ENCODE measurements at regions not wholly inside any gene's neighbourhood (a gene's known extent, or its start where the extent isn't known, plus 50 kb on each side); places are given as distances from the start of the nearest gene placed in this dataset.

GRCh38 chr1:87804128-87804527 lies 475.4 kb downstream of the LMO4 start:
- ChIA-PET POLR2A (no interaction called here), RAD21 (ENCODE audit: unreplicated experiment) (no interaction called here), CTCF (interaction anchor here (0.6 kb wide), 1 partner anchor 368 kb away, joined by 3 read pairs; no protein-coding TSS in a partner anchor), SMC1A (ENCODE audit: uncharacterized antibody, unreplicated experiment) (no interaction called here)
- no peak for FAIRE-seq
- H3K36me3 ChIP-seq (ENCODE audit: control insufficient read depth in 2 of 2, insufficient read depth in 2 of 2, low read length in 1 of 2) = no peaks in the 10 kb centered on the region
- H3K27me3 ChIP-seq (replicated peaks in 1 of 2; ENCODE audit: control insufficient read depth in 2 of 2, insufficient read depth in 2 of 2, low read length in 1 of 2) = peaks cover 0 to 3% of the 10 kb centered on the region in 2 experiments; a peak in 1 of 4 replicates
- H3K9ac ChIP-seq (ENCODE audit: control insufficient read depth, insufficient read depth, low read length) = no peak overlapping the region
- WGBS (ENCODE audit: insufficient coverage, insufficient replicate concordance, low lambda C conversion rate, missing lambda C conversion rate) = 20% methylated on average over 2 of the region's 2 CpGs
- H3K9me3 ChIP-seq (replicated peaks; ENCODE audit: control insufficient read depth, insufficient read depth, low read length) = no peaks in the 10 kb centered on the region
- intact Hi-C loops (cut with micrococcal nuclease; ENCODE audit: unreplicated experiment) (no loop called here), in situ Hi-C loops (cut with MboI) (no loop called here)
- H3K4me2 ChIP-seq (ENCODE audit: control insufficient read depth, insufficient read depth) = no peak overlapping the region
- H2AFZ ChIP-seq (ENCODE audit: control insufficient read depth, low read depth, low read length) = no peak overlapping the region
- H3K4me1 ChIP-seq (ENCODE audit: control insufficient read depth, insufficient read depth, low read length) = no peaks in the 10 kb centered on the region
- no peak overlapping the region for H3K4me3 ChIP-seq
- no peaks in the 10 kb centered on the region for H4K20me1 ChIP-seq (ENCODE audit: control insufficient read depth, insufficient read depth)
- H3K27ac ChIP-seq (ENCODE audit: control insufficient read depth, insufficient read depth) = no peak overlapping the region
- no peak for DNase-seq (ENCODE audit: low read depth, low spot score)
- BruUV-seq (replicated peaks) = no TSS peak
- no peaks in the 10 kb centered on the region for H3K79me2 ChIP-seq (ENCODE audit: control insufficient read depth, insufficient read depth, low read length)
- ATAC-seq = no peak
- TF ChIP-seq RELB (IDR thresholded peaks at IDR 0.05; ENCODE audit: low read depth) (no peak), RELA (IDR thresholded peaks at IDR 0.05; ENCODE audit: borderline replicate concordance, partially characterized antibody) (no peak), BACH1 (IDR thresholded peaks at IDR 0.05; ENCODE audit: borderline replicate concordance) (no peak)

GRCh38 chr1:87805666-87806378 lies 477.1 kb downstream of the LMO4 start:
- no peaks in the 10 kb centered on the region for H3K36me3 ChIP-seq (ENCODE audit: control insufficient read depth in 2 of 2, insufficient read depth in 2 of 2, low read length in 1 of 2)
- no peak overlapping the region for H3K9ac ChIP-seq (ENCODE audit: control insufficient read depth, insufficient read depth, low read length)
- ChIA-PET POLR2A (no interaction called here), RAD21 (ENCODE audit: unreplicated experiment) (no interaction called here), CTCF (no interaction called here), SMC1A (ENCODE audit: uncharacterized antibody, unreplicated experiment) (interaction anchor here (1.0 kb wide), 1 partner anchor 19 kb away, joined by 3 read pairs; no protein-coding TSS in a partner anchor)
- ATAC-seq (no peak), FAIRE-seq (no peak), DNase-seq (ENCODE audit: low read depth, low spot score) (no peak)
- H3K79me2 ChIP-seq (ENCODE audit: control insufficient read depth, insufficient read depth, low read length) = no peaks in the 10 kb centered on the region
- intact Hi-C loops (cut with micrococcal nuclease; ENCODE audit: unreplicated experiment) = no loop called here
- H3K27me3 ChIP-seq (replicated peaks in 1 of 2; ENCODE audit: control insufficient read depth in 2 of 2, insufficient read depth in 2 of 2, low read length in 1 of 2) = peaks cover 0 to 3% of the 10 kb centered on the region in 2 experiments; a peak in 1 of 4 replicates
- no peaks in the 10 kb centered on the region for H4K20me1 ChIP-seq (ENCODE audit: control insufficient read depth, insufficient read depth)
- 41% methylated on average over 14 of the region's 14 CpGs for WGBS (ENCODE audit: insufficient coverage, insufficient replicate concordance, low lambda C conversion rate, missing lambda C conversion rate)
- no peak overlapping the region for H3K4me3 ChIP-seq
- no peaks in the 10 kb centered on the region for H3K4me1 ChIP-seq (ENCODE audit: control insufficient read depth, insufficient read depth, low read length)
- H2AFZ ChIP-seq (ENCODE audit: control insufficient read depth, low read depth, low read length) = no peak overlapping the region
- no peak overlapping the region for H3K27ac ChIP-seq (ENCODE audit: control insufficient read depth, insufficient read depth)
- H3K9me3 ChIP-seq (replicated peaks; ENCODE audit: control insufficient read depth, insufficient read depth, low read length) = no peaks in the 10 kb centered on the region
- no TSS peak for BruUV-seq (replicated peaks)
- TF ChIP-seq BMI1 (IDR thresholded peaks at IDR 0.05; ENCODE audit: borderline replicate concordance) (no peak), IRF3 (IDR thresholded peaks at IDR 0.05) (no peak), POLR2AphosphoS2 (IDR thresholded peaks at IDR 0.05; ENCODE audit: low read depth, low read length) (no peak), JUND (IDR thresholded peaks at IDR 0.05; ENCODE audit: low read depth, low read length) (no peak), TCF7 (IDR thresholded peaks at IDR 0.05; ENCODE audit: borderline replicate concordance) (no peak), ZNF207 (IDR thresholded peaks at IDR 0.05; ENCODE audit: borderline replicate concordance) (no peak), KAT2A (conservative IDR thresholded peaks at IDR 0.05; ENCODE audit: control insufficient read depth, low read depth, low read length) (no peak), JUNB (IDR thresholded peaks at IDR 0.05) (no peak), DPF2 (IDR thresholded peaks at IDR 0.05) (no peak)
- in situ Hi-C loops (cut with MboI) = no loop called here
- no peak overlapping the region for H3K4me2 ChIP-seq (ENCODE audit: control insufficient read depth, insufficient read depth)

All from GM12878 (cell line).